HG03565 (cell line): ENCODE measurements at regions not wholly inside any gene's neighbourhood (a gene's known extent, or its start where the extent isn't known, plus 50 kb on each side); places are given as distances from the start of the nearest gene placed in this dataset.
A peak's percentile ranks its signal among the peaks of the same experiment; 100 is the strongest.
"Not testable (repeated sequence)": the region's sequence is repeated elsewhere in the genome, so short reads cannot be mapped to it uniquely, and the experiment has no call there.

Experiments
- ATAC-seq: cut with Tn5 transposase; IDR thresholded peaks from one replicate; pipeline ENCODE4 v1.9.1; 2021; ENCODE audit warnings: mild to moderate bottlenecking, moderate library complexity; ENCODE audit not compliant: unreplicated experiment

DNA sequence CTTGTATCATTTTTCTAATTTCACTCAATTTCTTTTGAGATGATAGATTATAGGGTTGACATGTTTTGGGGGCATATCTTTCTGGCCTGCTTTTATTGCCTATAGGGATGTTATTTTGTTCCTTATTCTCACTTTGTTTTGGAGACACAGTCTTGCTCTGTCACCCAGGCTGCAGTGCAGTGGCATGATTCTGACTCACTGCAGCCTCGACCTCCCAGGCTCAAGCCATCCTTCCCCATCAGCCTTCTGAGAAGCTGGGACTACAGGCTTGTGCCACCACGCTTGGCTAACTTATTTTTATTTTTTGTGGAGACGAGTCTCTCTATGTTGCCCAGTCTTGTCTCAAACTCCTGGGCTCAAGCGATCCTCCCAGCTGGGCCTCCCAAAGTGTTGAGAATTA, 72.8 kb upstream of the FAN1 start:
- no peak for ATAC-seq

DNA sequence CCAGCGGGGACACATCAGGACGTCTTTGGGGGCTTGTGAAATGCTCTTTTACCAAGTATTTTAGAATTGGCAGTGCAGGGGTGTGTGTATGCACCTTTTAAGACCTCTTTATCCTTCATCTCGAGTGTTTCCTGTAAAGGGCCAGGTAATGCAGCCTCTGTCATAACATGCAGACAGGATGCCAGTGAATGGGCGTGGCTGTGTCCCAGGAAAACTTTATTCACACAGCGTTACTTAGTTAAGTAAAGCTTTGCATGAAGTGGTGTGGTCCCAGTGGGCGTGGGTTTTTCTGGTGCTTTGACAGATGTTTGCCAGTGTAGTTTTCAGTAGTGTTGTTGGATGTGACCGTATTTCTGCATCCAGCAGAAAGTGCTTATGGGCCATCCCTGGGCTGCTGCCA, 70.3 kb upstream of the FAN1 start:
- ATAC-seq = not testable (repeated sequence)

DNA sequence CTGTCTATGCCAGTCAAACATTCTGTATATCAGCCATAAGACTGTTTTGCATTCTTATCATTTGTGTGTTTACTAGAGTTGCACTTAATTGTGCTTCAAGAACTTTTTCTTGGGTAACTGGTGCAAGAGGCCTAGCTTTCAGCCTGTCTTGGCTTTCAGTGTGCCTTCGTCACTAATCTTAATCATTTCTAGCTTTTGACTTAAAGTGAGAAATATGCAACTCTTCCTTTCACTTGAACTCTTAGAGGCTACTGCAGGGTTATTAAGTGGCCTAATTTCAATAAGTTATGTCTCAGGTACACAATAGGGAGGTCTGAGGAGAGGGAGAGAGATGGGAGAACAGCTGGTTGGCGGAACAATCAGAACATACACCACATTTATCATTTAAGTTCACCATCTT, 62.1 kb upstream of the FAN1 start:
- ATAC-seq = not testable (repeated sequence)

DNA sequence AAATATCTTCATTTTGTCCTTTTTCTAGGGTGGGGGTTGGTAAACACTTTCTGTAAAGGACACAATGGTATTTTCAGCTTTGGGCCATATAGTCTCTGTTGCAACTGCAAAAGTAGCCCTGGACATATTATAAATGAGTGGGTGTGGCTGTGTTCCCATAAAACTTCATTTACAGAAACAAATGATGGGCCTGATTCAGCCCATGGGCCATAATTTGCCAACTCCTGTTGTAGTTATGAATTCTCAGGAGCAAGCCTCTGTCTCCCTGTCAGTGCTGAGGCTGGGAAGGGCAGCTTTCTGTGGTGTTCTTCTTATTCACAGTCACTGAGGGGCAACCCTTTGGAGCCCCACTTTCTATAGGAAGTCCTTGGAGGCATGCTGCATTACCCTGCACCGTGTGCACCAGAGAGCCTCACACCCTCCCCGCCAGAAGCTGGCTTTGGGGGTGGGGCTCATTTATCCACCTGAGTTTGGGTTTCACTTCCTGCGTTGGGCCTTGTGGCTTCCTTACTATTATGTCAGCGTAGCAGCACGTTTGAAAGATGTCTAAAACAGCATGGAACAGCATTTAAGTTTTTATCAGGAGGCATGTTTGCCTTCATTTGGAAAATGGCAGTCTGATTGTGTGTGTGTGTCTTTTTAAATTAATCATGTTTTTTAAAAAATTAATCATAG, 60.8 kb upstream of the FAN1 start:
- peak; percentile 99 for ATAC-seq

DNA sequence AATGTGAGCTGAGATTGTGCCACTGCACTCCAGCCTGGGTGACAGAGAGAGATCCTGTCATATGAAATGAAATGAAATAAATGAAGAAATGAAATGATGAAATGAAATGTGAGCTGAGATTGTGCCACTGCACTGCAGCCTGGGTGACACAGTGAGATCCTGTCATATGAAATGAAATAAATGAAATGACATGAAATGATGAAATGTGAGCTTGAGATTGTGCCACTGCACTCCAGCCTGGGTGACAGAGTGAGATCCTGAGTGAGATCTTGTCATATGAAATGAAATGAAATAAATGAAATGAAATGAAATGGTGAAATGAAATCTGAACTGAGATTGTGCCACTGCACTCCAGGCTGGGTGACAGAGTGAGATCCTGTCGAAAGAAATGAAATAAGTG, 58.2 kb upstream of the FAN1 start:
- not testable (repeated sequence) for ATAC-seq
